Panc1 (cell line): ENCODE measurements at regions not wholly inside any gene's neighbourhood (a gene's known extent, or its start where the extent isn't known, plus 50 kb on each side); places are given as distances from the start of the nearest gene placed in this dataset.

ENCODE experiments used
- ATAC-seq: fragments of 200-7000 bp; cut with Tn5 transposase; 2 replicates; pipeline ENCODE4 v1.9.1; 2020; ENCODE audit warnings: mild to moderate bottlenecking, moderate library complexity
- BruUV-seq: library from RNA; stranded (reverse); fragments of 400-500 nt; replicated peaks from 2 replicates; lab custom pipeline; 2021; lab: Mats Ljungman, UMichigan
- CTCF ChIA-PET: fragments of 300-600 bp; sonication (Branson Sonifier 250); formaldehyde crosslinking; loops from one replicate; lab custom pipeline; 2022; ENCODE audit warnings: antibody characterized with exemption; lab: Charles Lee
- POLR2A ChIA-PET: fragments of 300-600 bp; sonication (Branson Sonifier 250); formaldehyde crosslinking; loops from one replicate; lab custom pipeline; 2022; ENCODE audit warnings: antibody characterized with exemption; lab: Charles Lee
- DNase-seq: peaks from one replicate; pipeline ENCODE4 v3.0.0-alpha.2; 2010; ENCODE audit warnings: low read depth, low spot score
- H3K27ac ChIP-seq: 2 replicates; pipeline ENCODE4 v1.5.1; 2011; ENCODE audit warnings: mild to moderate bottlenecking, low read length, inconsistent platforms
- H3K27me3 ChIP-seq: fragments of 200-500 bp; sonication (Bioruptor generic); 2 replicates; pipeline ENCODE4 v1.6.0; 2014; ENCODE audit warnings: low read length, inconsistent platforms; ENCODE audit not compliant: control insufficient read depth, insufficient read depth
- H3K36me3 ChIP-seq: fragments of 200-500 bp; sonication (Bioruptor generic); 2 replicates; pipeline ENCODE4 v1.5.1; 2014; ENCODE audit warnings: inconsistent platforms, mild to moderate bottlenecking, low read length, moderate library complexity; ENCODE audit not compliant: control insufficient read depth, insufficient read depth
- H3K4me1 ChIP-seq: 2 replicates; pipeline ENCODE4 v1.5.1; 2011; ENCODE audit warnings: inconsistent platforms, mild to moderate bottlenecking, low read length, moderate library complexity; ENCODE audit not compliant: control insufficient read depth, insufficient read depth
- H3K4me3 ChIP-seq, 2 experiments: 2 replicates each; pipeline ENCODE4 v1.5.1; 2011 to 2012; ENCODE audit warnings: low read depth in 2 of 2, low read length in 2 of 2, mild to moderate bottlenecking in 2 of 2, inconsistent platforms in 1 of 2, moderate library complexity in 1 of 2
- H3K9me3 ChIP-seq: fragments of 200-500 bp; sonication (Bioruptor generic); 2 replicates; pipeline ENCODE4 v1.5.1; 2014; ENCODE audit warnings: low read depth, mild to moderate bottlenecking, inconsistent platforms, low read length, moderate library complexity; ENCODE audit not compliant: control insufficient read depth, insufficient read depth
- REST ChIP-seq, 2 experiments: IDR thresholded peaks; 2 replicates each; pipeline ENCODE4 v1.6.1; 2011 to 2012; ENCODE audit warnings: low read depth in 2 of 2, control low read depth in 1 of 2, low read length in 1 of 2, mild to moderate bottlenecking in 1 of 2, moderate library complexity in 1 of 2; ENCODE audit not compliant: insufficient read depth in 1 of 2
- SIN3A ChIP-seq: IDR thresholded peaks from 2 replicates; pipeline ENCODE4 v1.6.1; 2012; ENCODE audit warnings: low read depth, mild to moderate bottlenecking, low read length, moderate library complexity, borderline replicate concordance; ENCODE audit not compliant: insufficient read depth
- TCF7L2 ChIP-seq: IDR thresholded peaks from 2 replicates; pipeline ENCODE4 v1.6.1; 2011; ENCODE audit warnings: mild to moderate bottlenecking, low read depth, low read length, inconsistent platforms
- in situ Hi-C: cut with HindIII; loops from 2 replicates; pipeline ENCODE4 v1.10.0; 2016; ENCODE audit warnings: low sequenced_read_pairs, low pct_unique_long_range_greater_than_20kb
- intact Hi-C: fragments of 100-400 bp; cut with micrococcal nuclease; formaldehyde crosslinking; loops from one replicate; pipeline ENCODE4 v1.10.0; 2022; ENCODE audit not compliant: unreplicated experiment
- TF ChIP-seq, protein P1 (sequence below): fragments of 450-650 bp; IDR thresholded peaks from 2 replicates; pipeline ENCODE4 v1.5.1; 2017; ENCODE audit warnings: mild to moderate bottlenecking

DNA sequence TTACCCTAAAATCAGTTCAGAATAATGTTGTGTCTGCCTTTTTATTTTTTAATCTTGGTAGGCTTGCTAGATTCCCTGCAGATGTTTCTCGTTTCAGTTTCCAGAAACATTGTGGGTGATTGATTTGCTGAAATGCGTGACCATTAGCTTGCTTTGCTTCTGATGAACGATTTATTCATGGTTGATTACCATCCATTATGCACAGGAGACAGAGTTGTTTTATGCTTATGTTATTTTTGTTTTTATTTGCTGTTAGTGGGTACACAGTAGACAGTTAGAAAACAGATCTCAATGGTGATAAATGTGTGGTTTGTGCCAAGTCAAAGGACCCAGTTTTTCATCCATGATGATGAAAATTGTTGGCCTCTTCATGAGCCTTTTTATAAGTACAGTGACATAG is 455.6 kb upstream of the BOD1L1 start:
- Histone ChIP-seq H3K36me3 (no peaks in the 10 kb centered on the region), H3K4me3 (no peak overlapping the region), H3K9me3 (no peaks in the 10 kb centered on the region), H3K4me1 (no peaks in the 10 kb centered on the region), H3K27ac (no peak overlapping the region), H3K27me3 (no peaks in the 10 kb centered on the region)
- DNase-seq (no peak), ATAC-seq (no peak)
- ChIA-PET CTCF (no interaction called here), POLR2A (no interaction called here)
- no TSS peak for BruUV-seq
- in situ Hi-C loops (no loop called here), intact Hi-C loops (no loop called here)
- no peak for TF ChIP-seq REST (IDR thresholded peaks at IDR 0.05; ENCODE audit: insufficient read depth in 1 of 2, low read depth in 2 of 2, low read length in 1 of 2)
- TF ChIP-seq, protein P1, sequence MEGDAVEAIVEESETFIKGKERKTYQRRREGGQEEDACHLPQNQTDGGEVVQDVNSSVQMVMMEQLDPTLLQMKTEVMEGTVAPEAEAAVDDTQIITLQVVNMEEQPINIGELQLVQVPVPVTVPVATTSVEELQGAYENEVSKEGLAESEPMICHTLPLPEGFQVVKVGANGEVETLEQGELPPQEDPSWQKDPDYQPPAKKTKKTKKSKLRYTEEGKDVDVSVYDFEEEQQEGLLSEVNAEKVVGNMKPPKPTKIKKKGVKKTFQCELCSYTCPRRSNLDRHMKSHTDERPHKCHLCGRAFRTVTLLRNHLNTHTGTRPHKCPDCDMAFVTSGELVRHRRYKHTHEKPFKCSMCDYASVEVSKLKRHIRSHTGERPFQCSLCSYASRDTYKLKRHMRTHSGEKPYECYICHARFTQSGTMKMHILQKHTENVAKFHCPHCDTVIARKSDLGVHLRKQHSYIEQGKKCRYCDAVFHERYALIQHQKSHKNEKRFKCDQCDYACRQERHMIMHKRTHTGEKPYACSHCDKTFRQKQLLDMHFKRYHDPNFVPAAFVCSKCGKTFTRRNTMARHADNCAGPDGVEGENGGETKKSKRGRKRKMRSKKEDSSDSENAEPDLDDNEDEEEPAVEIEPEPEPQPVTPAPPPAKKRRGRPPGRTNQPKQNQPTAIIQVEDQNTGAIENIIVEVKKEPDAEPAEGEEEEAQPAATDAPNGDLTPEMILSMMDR = no peak

DNA sequence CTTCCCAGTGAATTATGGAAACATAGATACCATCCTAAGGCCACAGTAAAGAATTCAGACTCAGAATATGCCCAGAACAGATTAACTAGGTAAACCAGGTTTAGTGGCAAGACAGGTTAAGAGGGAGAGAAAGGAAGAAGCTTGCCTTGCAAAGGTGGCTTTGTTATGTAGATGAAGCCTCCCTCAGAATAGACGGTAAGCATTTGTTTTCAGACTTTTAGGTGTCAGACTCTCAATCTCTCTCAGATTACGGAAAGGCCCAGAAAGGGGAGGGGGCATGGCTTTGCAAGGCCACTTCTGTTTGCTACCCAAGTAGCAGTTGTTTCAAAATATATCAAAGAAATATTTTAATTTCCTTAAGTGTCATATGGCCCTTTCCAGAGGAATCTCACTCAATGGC is 457.1 kb upstream of the BOD1L1 start:
- ChIA-PET CTCF (no interaction called here), POLR2A (no interaction called here)
- intact Hi-C loops (no loop called here), in situ Hi-C loops (no loop called here)
- no peak overlapping the region for H3K27ac ChIP-seq
- no peaks in the 10 kb centered on the region for H3K9me3 ChIP-seq
- no peaks in the 10 kb centered on the region for H3K4me1 ChIP-seq
- no peak overlapping the region for H3K4me3 ChIP-seq
- TF ChIP-seq REST (IDR thresholded peaks at IDR 0.05; ENCODE audit: insufficient read depth in 1 of 2, low read depth in 2 of 2, low read length in 1 of 2) = no peak
- TF ChIP-seq TCF7L2 = no peak
- no peak for TF ChIP-seq SIN3A
- TF ChIP-seq, protein P1 = no peak
- no peaks in the 10 kb centered on the region for H3K36me3 ChIP-seq
- BruUV-seq = no TSS peak
- no peak for DNase-seq
- ATAC-seq = no peak
- H3K27me3 ChIP-seq = no peaks in the 10 kb centered on the region
